Left colon (tissue), 2 donors: ENCODE measurements at regions not wholly inside any gene's neighbourhood (a gene's known extent, or its start where the extent isn't known, plus 50 kb on each side); places are given as distances from the start of the nearest gene placed in this dataset.
A peak's percentile ranks its signal among the peaks of the same experiment; 100 is the strongest.

Experiments
- ATAC-seq: fragments of 200-7000 bp; cut with Tn5 transposase; one replicate; pipeline ENCODE4 v1.9.1; 2020; ENCODE audit warnings: mild to moderate bottlenecking, moderate library complexity
- DNase-seq, 2 donors: peaks; one replicate each; pipeline ENCODE4 v3.0.0-alpha.2; 2020
- intact Hi-C, 2 donors: fragments of 100-400 bp; cut with DNase I in 1 of 2; cut with micrococcal nuclease in 1 of 2; formaldehyde crosslinking; loops; one replicate each; pipeline versions ENCODE4 v1.11.2 to v1.14.0; 2022; cut with DNase I, micrococcal nuclease
- donor health status: DM: no; HTN: no; CAD: no.
- donor health status: DM: yes; HTN: yes; CAD: no.

- no peak for ATAC-seq
- DNase-seq, result no peak
- intact Hi-C loops, result no loop called here
Measured at GRCh38 chr2:65668744-65669143, 236.3 kb upstream of the SPRED2 start.

- intact Hi-C loops, result no loop called here
- ATAC-seq (no peak), DNase-seq (no peak)
Measured at GRCh38 chr2:65666156-65666725, 233.8 kb upstream of the SPRED2 start.

- ATAC-seq (no peak), DNase-seq (no peak)
- intact Hi-C loops, result no loop called here
Measured at GRCh38 chr2:65664931-65665330, 232.5 kb upstream of the SPRED2 start.

GRCh38 chr2:65663831-65664407 is 231.5 kb upstream of the SPRED2 start:
- ATAC-seq (no peak), DNase-seq (no peak)
- intact Hi-C loops, result no loop called here

DNA sequence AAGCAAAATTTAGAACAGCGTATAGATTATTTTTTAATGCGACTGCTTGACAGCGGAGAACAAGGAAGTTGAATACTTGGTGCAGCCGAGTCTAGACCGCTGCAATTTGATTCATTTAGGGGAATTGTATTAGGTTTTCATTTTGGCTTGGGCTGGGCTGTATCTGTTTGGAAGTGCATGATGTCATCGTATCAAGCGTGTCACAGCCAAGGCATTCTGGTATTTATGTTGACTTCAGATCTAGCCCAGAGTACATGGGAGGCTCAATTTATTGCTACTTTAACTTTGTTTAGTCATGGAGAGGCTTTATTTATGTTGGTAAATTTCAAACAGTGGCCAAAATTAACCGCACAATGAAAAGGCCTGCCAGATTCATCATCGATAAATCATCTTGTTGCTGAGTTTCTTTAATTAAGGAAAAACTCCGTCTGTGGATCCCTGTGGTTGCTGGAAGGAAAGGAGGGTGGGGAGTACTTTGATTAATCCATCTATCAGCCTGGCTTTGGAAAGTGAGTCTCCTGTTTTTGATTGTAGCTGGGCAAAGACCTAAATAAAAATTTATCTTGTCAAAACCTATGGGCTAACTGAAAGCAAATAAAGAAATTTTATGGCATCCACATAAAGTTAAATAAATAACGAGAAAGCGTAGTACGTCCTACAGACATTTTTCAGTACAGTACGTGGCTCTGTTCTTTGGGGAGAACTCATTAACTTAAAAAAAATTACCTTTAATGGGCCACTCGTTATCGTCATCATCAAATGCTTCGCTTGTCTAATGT is 230.4 kb upstream of the SPRED2 start:
- intact Hi-C loops, result no loop called here

GRCh38 chr2:65661980-65662653 is 229.7 kb upstream of the SPRED2 start:
- ATAC-seq (peak; percentile 78), DNase-seq (peak in 1 of 2 donors; percentile 33)
- intact Hi-C loops, result no loop called here

More for the DNA sequence above, 230.4 kb upstream of the SPRED2 start:
- no peak for DNase-seq
- peak; percentile 60 for ATAC-seq

DNA sequence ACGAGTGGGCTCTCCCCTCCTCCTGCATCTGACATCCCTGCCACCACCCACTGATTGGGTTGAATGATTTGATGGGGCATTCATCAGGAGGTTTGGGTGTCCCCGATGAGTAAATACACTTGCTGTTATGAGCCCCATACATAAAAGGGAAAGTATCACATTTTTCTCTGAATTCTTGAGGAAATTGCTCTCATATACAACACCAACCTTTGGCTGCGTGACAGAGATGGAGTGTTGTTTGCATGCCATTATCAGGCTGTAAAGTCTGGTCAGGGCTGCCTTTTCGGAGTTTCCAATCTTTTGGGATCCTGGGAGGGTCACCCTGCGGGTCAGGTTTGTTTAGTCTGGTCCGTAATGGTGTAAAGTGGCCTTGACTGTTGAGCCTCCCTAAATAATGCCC is 227.9 kb upstream of the SPRED2 start:
- no peak for DNase-seq
- intact Hi-C loops, result no loop called here
- no peak for ATAC-seq

DNA sequence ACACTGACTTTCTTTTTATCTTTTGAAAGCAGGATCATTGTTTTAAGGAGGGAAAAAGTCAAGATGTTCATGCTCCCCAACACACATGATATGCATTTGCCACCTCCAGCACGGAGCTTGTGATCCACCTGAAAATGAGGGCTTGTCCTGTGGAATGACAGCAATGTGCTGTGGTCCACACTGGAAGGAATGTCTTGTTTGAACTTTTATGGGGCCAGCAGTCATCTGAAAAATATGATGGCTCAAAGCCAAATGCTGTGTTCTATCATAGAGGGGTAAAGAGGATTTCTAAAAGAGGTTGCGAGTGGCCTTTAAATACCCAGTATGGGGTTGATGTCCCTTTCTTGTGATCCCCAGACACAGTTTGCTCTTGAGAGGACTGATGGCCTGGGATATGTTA is 226.5 kb upstream of the SPRED2 start:
- intact Hi-C loops, result no loop called here
- ATAC-seq, result no peak
- no peak for DNase-seq

DNA sequence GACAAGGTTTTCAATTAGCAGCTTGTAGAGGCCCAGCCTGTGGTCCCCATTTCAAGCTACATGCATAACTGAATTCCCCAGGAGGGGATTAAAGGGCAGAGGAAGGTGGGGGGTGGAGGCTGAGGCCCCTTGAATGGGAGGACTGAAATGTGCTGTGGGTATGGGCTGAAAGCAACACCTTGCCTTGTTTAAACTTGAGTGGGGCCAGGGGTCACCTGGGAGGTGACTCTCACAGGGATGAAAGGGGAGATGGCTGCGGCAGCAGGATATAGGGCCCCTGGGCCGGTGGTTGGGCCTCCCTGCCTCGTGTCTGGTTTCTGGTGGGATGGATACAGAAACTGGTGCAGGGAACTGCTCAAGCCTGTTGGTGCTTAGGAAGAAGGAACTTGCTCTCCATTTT is 225.9 kb upstream of the SPRED2 start:
- intact Hi-C loops, result no loop called here
- DNase-seq (no peak), ATAC-seq (no peak)

DNA sequence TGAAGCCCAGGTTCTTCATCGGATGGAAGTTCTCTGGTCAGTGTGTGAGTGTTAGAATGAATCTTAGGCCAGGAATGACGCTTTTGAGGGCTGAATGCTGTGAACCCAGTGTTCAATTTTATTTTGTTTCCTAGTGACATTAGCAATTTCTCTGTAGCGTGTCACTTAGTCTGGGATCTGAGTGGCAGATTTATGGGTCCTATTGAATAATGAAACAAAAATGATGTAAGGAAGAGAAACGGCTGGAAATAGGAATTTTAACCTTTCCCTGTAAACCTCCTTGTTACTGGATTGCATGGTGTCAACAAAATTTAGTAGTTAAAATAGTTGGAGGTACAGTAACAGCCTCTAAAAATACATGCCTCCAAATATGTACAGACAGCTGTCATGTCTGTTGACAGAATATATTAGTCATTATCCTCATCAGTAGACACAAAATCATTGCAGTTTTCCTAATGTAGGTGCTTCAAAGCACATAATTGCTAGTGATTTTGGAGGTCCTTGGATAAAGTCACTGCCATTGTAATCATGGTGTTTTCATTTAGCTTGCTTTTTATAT is 223.8 kb upstream of the SPRED2 start:
- ATAC-seq, result no peak
- DNase-seq, result no peak
- intact Hi-C loops, result no loop called here

DNA sequence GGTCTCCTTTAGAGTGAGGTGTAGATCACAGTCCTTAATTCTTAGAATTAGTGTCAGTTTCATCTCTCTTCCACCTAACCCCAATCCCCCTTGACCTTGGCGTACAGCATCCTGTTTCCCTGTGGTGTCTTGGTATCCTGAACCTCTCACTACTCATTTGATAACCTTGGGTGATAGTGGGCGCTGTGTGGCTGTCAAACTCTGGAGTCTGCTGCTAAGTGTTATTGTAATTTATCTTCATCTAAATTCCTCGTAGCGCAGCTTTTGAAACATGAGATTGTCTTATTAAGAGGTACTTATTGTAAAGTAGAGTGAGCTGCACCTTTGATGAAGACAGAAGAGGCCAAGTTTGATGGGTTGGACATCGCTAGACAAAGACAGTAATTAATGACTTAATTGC is 222.6 kb upstream of the SPRED2 start:
- no peak for DNase-seq
- intact Hi-C loops, result no loop called here
- ATAC-seq, result no peak

GRCh38 chr2:65654496-65654895 is 222.1 kb upstream of the SPRED2 start:
- intact Hi-C loops, result no loop called here
- no peak for ATAC-seq
- no peak for DNase-seq

DNA sequence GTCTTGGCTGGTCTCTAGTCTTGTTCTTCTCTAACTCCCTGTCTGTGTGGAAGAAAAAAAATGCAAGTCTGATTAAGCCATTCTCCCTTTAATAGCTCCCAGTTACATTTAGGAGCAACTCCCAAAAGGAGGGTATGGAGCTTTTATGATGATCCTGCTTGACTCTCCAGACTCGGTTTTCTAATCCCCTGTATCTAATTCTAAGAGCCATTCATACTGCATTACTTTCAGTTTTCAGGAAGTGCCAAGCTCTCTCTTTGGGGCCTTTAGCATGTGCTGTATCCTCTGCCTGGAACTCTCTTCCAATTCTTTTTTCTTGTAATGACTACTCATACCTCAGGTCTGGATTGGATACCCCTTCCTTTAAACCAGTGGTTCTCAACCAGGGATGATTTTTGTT is 219.7 kb upstream of the SPRED2 start:
- intact Hi-C loops, result no loop called here
- DNase-seq, result no peak
- ATAC-seq, result no peak

DNA sequence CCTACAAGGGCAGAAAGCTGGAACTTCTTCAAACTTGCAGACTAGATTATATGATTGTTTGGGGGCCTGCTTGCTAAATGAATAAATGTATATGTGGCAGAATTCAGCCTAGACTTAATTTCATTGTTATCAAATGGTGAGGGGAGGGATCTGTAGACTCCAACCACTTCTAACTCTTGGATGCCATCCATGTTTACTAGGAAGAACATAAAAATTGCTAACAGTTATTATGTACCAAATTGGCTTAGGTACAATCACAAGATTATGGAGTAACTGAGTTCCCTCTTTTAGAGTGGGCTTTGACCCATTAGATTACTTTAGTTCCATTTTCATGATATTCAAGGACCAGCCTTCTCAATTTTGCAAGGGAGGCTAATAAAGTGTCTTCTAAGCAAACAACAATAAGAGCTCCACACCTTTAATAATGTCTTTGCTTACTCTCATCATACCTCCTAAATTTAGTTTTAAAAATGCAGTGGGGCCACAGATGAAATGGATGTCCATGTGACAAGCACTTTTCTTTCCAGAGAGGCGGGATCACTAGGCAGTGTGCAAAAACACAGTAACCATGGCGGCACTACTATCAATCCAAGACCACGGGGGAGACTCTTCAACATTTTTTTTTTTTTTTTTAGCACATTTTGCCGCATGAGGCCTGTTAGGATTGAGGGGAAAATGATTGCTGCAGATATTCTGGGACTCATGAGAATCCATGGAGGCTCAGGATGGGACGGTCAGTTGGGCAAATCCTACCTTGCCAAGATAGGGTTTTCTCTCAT is 217.6 kb upstream of the SPRED2 start:
- ATAC-seq (no peak), DNase-seq (no peak)
- intact Hi-C loops, result loop anchor here in 1 of 2 donors (10.0 kb wide), 1 partner anchor 775 kb away; no protein-coding TSS in a partner anchor

DNA sequence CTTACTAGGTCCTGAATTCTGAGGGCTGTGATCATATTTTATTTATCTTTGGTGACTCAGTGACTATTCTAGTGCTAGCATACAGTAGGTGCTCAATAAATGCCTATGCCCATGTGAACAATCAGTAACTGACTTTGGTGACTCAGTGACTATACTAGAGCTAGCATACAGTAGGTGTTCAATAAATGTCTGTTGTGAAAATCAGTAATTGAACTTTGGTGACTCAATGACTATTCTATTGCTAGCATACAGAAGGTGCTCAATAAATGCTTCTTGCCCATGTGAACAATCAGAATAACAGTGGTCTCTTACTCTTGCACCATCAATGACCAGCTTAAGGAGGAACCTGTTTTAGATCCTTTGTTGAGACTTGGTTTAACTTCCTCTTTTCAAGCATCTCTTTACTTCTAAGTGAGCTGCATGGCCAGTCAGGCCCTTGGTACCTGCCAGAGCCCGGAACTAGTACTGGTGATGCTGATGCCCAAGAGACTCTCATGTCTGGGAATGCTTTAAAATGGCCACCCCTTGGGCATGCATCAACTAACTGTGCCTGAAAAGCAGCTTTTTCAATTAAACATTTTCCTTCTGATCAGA is 214.9 kb upstream of the SPRED2 start:
- ATAC-seq (no peak), DNase-seq (no peak)
- intact Hi-C loops, result loop anchor here in 1 of 2 donors (10.0 kb wide), 1 partner anchor 777 kb away; no protein-coding TSS in a partner anchor

- no peak for ATAC-seq
- no peak for DNase-seq
- intact Hi-C loops, result loop anchor here in 1 of 2 donors (10.0 kb wide), 1 partner anchor 784 kb away; no protein-coding TSS in a partner anchor
Measured at GRCh38 chr2:65640793-65641103, 208.3 kb upstream of the SPRED2 start.

DNA sequence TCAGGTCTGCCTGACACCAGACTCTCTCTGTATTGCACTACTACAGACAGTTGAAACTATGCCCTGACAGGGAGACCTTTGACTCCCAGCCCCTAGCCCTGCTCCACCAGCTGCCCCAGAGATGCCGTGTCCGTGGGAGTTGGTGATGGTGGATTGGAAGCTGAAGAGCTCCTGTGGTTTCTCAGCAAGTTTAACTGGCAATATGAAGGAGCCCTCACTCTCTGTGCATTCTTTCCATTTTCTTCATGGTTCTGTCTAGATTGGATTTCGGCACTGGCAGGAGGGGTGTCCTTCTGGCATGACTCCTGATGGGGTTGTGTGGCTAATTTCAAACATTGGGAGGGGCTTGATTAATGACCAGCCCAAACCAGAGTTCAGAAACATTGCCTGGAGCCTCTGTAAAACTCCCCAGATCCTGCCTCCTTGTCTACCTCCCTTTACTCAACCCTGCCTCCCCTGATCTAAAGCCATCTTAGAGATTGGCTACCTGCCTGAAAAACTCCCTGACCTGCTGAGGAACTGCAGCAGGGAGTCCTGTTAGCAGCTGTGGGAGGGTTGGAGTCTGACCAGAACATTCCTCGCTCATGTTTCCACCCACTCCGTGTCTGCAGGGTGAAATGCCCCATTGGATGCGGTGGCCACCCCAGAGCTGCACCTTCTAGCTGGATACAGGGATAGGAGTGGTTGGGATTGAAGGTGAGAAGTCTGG is 206.9 kb upstream of the SPRED2 start:
- intact Hi-C loops, result no loop called here
- DNase-seq (no peak), ATAC-seq (no peak)

DNA sequence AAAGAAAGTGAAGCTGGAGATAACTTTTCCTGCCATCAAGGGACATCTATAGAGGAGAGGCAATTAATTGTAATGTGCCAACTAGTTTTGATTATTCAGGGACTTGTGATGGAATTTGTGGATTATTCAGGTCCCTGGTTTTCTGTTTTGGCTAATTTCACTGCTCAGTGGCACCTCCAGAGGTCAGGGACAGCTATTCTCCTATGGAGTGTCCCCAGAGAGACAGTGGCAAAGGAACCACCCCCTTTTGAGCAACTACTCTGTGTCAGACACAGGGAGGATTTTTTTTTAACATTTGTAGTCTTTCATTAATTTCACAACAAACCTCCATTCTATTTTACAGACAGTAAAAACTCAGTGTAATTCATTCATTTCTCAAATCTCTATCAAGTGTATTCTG is 206.0 kb upstream of the SPRED2 start:
- DNase-seq (no peak), ATAC-seq (no peak)
- intact Hi-C loops, result no loop called here
